ENCODE measurements at regions not wholly inside any gene's neighbourhood (a gene's known extent, or its start where the extent isn't known, plus 50 kb on each side); places are given as distances from the start of the nearest gene placed in this dataset.
"Not testable (repeated sequence)": the region's sequence is repeated elsewhere in the genome, so short reads cannot be mapped to it uniquely, and the experiment has no call there.

GRCh38 chr1:220475608-220476007 is 52.3 kb upstream of the MARK1 start:
- DNase-seq: not testable (repeated sequence)

- not testable (repeated sequence) for DNase-seq
Measured at GRCh38 chr1:220475141-220475540, 52.8 kb upstream of the MARK1 start.

GRCh38 chr1:220473440-220473839 is 54.5 kb upstream of the MARK1 start:
- DNase-seq: no peak

- no peak for DNase-seq
Measured at GRCh38 chr1:220462752-220463151, 65.2 kb upstream of the MARK1 start.

- peak; percentile 25 for DNase-seq
Measured at GRCh38 chr1:220458936-220459335, 69.0 kb upstream of the MARK1 start.

GRCh38 chr1:220457957-220458609 is 69.9 kb upstream of the MARK1 start:
- no peak for DNase-seq

- no peak for DNase-seq
Measured at GRCh38 chr1:220455559-220455958, 72.4 kb upstream of the MARK1 start.

GRCh38 chr1:220454155-220454777 is 73.7 kb upstream of the MARK1 start:
- DNase-seq: no peak

GRCh38 chr1:220453371-220453770 is 74.6 kb upstream of the MARK1 start:
- DNase-seq: no peak

GRCh38 chr1:220451532-220451931 is 76.4 kb upstream of the MARK1 start:
- DNase-seq: no peak

- DNase-seq: no peak
Measured at GRCh38 chr1:220450927-220451326, 77.0 kb upstream of the MARK1 start.

- DNase-seq: no peak
Measured at GRCh38 chr1:220448217-220448616, 79.7 kb upstream of the MARK1 start.

GRCh38 chr1:220444586-220444985 is 83.3 kb upstream of the MARK1 start:
- DNase-seq: not testable (repeated sequence)

GRCh38 chr1:220441211-220441610 is 86.7 kb upstream of the MARK1 start:
- DNase-seq: no peak

- peak; percentile 79 for DNase-seq
Measured at GRCh38 chr1:220438741-220439140, 89.2 kb upstream of the MARK1 start.

GRCh38 chr1:220432408-220432807 is 95.5 kb upstream of the MARK1 start:
- DNase-seq: no peak

GRCh38 chr1:220431554-220432239 is 96.2 kb upstream of the MARK1 start:
- no peak for DNase-seq

GRCh38 chr1:220430586-220430985 is 97.3 kb upstream of the MARK1 start:
- no peak for DNase-seq

GRCh38 chr1:220430059-220430458 is 97.9 kb upstream of the MARK1 start:
- DNase-seq: no peak

- no peak for DNase-seq
Measured at GRCh38 chr1:220426989-220427388, 100.9 kb upstream of the MARK1 start.

GRCh38 chr1:220425852-220426251 is 102.1 kb upstream of the MARK1 start:
- no peak for DNase-seq

GRCh38 chr1:220421508-220421907 is 106.4 kb upstream of the MARK1 start:
- peak; percentile 40 for DNase-seq

- peak; percentile 27 for DNase-seq
Measured at GRCh38 chr1:220420726-220421125, 107.2 kb upstream of the MARK1 start.

All from muscle of arm (tissue), 1 donor.